ENCODE measurements at regions not wholly inside any gene's neighbourhood (a gene's known extent, or its start where the extent isn't known, plus 50 kb on each side); places are given as distances from the start of the nearest gene placed in this dataset.

GRCh38 chr2:100627330-100628300 is 64.8 kb downstream of the PDCL3 start:
- no peak for DNase-seq

- DNase-seq, result no peak
Observed at GRCh38 chr2:100628506-100628905, 65.7 kb downstream of the PDCL3 start.

GRCh38 chr2:100629309-100629708 is 66.5 kb downstream of the PDCL3 start:
- DNase-seq, result no peak

- no peak for DNase-seq
Observed at GRCh38 chr2:100630473-100630977, 67.7 kb downstream of the PDCL3 start.

- DNase-seq, result no peak
Observed at GRCh38 chr2:100632037-100632436, 69.2 kb downstream of the PDCL3 start.

- no peak for DNase-seq
Observed at GRCh38 chr2:100632759-100633158, 70.0 kb downstream of the PDCL3 start.

GRCh38 chr2:100639588-100640390 is 77.0 kb downstream of the PDCL3 start:
- DNase-seq, result no peak

- no peak for DNase-seq
Observed at GRCh38 chr2:100640431-100641124, 77.8 kb downstream of the PDCL3 start.

GRCh38 chr2:100641125-100641435 is 78.3 kb downstream of the PDCL3 start:
- no peak for DNase-seq

GRCh38 chr2:100642425-100642824 is 79.6 kb downstream of the PDCL3 start:
- no peak for DNase-seq

GRCh38 chr2:100643467-100643866 is 80.7 kb downstream of the PDCL3 start:
- DNase-seq, result no peak

- DNase-seq, result no peak
Observed at GRCh38 chr2:100643906-100644501, 81.2 kb downstream of the PDCL3 start.

- no peak for DNase-seq
Observed at GRCh38 chr2:100645695-100646429, 83.1 kb downstream of the PDCL3 start.

GRCh38 chr2:100647709-100648108 is 84.9 kb downstream of the PDCL3 start:
- no peak for DNase-seq

GRCh38 chr2:100650151-100650550 is 87.4 kb downstream of the PDCL3 start:
- DNase-seq, result no peak

- peak; percentile 39 for DNase-seq
Observed at GRCh38 chr2:100653449-100654035, 90.7 kb downstream of the PDCL3 start.

GRCh38 chr2:100654611-100655010 is 91.8 kb downstream of the PDCL3 start:
- DNase-seq, result no peak

GRCh38 chr2:100655446-100655845 is 92.7 kb downstream of the PDCL3 start:
- no peak for DNase-seq

GRCh38 chr2:100655936-100656534 is 93.2 kb downstream of the PDCL3 start:
- no peak for DNase-seq

GRCh38 chr2:100658017-100658416 is 95.2 kb downstream of the PDCL3 start:
- DNase-seq, result no peak
